AG09309 (cell line): ENCODE measurements at regions not wholly inside any gene's neighbourhood (a gene's known extent, or its start where the extent isn't known, plus 50 kb on each side); places are given as distances from the start of the nearest gene placed in this dataset.

Experiments used
- DNase-seq: peaks from one replicate; pipeline ENCODE4 v3.0.0-alpha.2; 2010; ENCODE audit warnings: low read depth
- H3K4me3 ChIP-seq: 2 replicates; pipeline ENCODE4 v1.5.1; 2011; ENCODE audit warnings: mild to moderate bottlenecking, low read depth, low read length, moderate library complexity; ENCODE audit not compliant: control insufficient read depth
- TF ChIP-seq, protein P1 (sequence below): IDR thresholded peaks from 2 replicates; pipeline ENCODE4 v1.5.1; 2011; ENCODE audit warnings: mild to moderate bottlenecking, low read depth, low read length, inconsistent platforms; ENCODE audit not compliant: insufficient read depth, control insufficient read depth; ENCODE audit errors: missing control alignments

DNA sequence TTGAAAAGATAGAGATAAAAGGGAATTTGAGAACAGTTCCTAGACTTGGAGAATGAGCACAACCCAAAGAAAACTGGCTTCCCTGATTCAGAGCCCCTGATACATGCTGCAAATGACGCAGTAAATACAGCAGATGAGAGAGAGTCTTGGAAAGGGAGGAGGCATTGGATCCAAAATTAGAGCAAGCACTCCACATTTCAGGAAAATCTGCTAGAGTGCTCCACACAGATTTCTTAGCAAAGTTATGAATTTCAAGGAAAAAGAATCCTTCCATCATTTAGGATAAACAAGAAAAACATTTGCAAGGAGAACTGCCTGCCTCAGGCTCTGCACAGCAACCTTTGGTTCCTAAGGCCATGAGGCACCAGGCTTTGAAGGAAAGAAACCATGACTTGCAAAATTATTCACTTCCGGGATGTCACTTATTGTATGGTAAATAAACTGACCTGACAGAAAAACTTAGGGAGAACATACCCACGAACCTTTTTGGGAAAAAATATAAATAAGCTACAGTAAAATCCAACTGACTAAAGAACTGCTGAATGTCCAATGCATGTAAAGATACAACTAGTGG, 89.8 kb upstream of the RTL6 start:
- TF ChIP-seq, protein P1, sequence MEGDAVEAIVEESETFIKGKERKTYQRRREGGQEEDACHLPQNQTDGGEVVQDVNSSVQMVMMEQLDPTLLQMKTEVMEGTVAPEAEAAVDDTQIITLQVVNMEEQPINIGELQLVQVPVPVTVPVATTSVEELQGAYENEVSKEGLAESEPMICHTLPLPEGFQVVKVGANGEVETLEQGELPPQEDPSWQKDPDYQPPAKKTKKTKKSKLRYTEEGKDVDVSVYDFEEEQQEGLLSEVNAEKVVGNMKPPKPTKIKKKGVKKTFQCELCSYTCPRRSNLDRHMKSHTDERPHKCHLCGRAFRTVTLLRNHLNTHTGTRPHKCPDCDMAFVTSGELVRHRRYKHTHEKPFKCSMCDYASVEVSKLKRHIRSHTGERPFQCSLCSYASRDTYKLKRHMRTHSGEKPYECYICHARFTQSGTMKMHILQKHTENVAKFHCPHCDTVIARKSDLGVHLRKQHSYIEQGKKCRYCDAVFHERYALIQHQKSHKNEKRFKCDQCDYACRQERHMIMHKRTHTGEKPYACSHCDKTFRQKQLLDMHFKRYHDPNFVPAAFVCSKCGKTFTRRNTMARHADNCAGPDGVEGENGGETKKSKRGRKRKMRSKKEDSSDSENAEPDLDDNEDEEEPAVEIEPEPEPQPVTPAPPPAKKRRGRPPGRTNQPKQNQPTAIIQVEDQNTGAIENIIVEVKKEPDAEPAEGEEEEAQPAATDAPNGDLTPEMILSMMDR: no peak
- no peak for DNase-seq

DNA sequence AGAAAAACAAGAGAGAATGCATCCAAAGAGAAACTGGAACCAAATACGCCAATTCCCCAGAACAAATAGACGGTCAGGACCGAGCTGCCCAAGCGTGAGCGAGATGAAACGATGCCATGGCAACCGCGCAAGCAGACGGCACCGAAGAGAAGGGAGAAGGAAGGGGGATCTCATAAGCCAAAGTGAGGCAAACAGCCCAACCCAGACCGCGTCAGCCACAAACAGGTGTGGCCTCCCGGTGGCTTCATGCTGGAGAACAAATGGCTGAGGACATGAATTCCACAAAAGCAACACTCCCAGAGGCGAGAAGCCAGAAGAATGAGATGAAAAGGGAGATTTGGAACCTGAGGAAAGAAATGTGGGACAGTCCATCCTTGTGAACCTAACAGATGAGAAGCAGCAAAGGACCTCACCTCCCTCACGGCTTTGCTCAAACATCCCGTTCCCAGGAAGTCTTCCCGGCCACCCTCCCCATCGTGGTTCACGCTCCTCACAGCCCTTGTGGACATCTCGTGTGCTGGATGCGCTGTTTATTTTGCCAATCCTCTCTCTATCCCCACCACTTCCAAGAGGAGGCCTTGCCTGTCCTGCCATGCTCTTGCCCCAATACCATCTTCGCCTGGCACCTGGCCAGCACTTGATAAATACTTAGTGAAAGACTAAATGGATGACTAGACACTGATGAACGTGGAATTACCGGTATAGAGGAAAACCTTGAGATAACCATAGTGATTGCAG, 89.1 kb upstream of the RTL6 start:
- TF ChIP-seq, protein P1: no peak
- H3K4me3 ChIP-seq: no peak overlapping the region
- no peak for DNase-seq

More for the DNA sequence above, 89.8 kb upstream of the RTL6 start:
- H3K4me3 ChIP-seq: no peak overlapping the region

DNA sequence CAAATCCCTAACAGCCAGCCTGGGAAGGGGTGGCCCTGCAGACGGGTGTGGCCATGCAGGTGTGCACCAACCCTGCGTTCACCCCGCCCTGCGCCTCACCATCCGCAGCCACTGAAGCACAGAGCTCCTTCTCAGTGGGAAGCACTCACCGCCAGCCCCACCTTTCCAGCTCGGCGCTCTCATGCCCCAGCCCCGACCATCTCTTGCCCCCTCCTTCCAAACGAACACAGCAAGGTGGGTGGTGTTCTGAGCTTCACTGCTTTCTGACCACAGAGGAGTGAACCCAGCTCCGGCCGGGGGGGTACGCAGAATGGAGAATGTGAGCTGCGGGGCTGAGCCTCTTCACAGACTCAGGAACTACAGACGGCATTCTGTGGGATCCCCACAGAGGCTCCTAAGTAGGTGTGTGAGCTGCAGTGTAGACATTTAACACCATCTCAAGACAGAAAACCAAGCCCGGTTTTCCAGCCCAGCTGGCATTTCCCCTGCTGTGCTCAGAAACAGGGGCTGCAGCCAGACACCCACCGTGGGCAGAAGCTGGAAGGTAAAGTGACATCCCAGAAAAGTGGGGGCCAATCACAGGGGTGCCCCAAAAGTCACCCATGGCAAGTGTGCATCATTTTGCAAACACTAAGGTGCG, 88.4 kb upstream of the RTL6 start:
- no peak for DNase-seq
- H3K4me3 ChIP-seq: no peak overlapping the region
- TF ChIP-seq, protein P1: no peak

DNA sequence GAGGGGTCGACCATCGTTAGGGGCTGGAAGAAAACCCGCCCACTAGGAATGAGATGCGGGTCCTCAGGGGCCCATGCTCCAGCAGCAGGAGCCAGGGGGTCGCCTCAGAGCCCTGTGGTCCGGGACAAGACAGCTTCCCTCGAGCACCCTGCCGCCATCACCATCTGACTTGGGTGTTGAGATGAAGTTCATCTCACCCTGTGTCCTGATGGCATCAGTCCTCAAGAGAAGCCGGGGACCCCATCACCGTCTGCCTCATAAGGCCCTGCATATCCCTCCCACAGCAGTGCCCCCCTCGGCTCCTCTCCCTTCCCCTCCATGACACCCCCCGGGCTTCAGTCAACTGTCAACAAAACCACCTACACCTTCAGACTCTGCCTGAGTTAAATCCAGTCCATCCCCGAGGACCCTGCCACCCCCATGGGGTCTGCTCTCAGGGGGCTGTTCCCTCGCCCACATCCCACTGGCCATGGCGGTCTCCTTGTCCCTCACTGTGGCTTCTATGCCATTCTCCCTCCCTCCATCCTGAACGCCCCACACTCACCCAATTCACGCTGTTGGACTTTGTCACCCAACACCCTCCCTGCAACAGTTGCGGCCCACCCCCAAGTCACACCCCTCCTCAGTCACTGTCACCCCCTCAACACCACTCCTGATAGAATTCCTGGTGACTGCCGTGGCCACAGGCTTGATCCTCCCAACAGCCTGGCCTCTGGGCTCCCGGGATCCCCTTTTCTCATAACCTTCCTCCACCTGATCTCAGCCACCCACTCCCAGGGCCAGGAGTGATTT, 87.7 kb upstream of the RTL6 start:
- no peak overlapping the region for H3K4me3 ChIP-seq
- DNase-seq: no peak
- TF ChIP-seq, protein P1: no peak

DNA sequence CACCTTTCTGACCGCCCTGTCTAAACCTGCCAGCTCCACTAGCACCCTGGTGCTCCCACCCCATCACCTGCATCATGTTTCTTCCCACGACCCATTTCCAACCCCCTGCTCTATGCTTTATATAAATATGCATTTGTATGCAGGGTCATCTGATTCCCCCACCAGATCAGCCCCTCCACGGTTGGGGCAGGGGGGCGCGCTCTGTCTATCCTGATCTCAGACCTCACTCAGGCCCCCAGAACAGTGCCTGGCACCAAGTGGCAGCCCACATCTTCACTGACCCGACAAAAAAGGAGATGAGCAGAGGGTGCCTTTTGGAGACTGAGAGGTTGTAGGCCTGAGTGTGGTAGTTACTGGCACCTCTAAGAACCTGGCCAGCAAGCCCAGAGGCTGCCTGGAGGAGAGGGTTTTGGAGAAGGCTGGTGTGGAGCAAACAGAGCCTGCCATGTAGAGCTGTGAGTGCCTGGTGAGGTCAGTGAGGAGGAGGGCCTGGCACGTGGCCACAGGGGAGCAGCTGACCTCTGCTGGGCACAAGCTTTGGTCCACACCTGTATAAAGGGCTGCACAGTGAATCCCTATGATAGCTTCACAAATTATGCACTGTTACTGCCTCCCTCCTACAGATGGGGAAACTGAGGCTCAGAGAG, 86.3 kb upstream of the RTL6 start:
- TF ChIP-seq, protein P1: no peak
- no peak for DNase-seq
- H3K4me3 ChIP-seq: no peak overlapping the region

DNA sequence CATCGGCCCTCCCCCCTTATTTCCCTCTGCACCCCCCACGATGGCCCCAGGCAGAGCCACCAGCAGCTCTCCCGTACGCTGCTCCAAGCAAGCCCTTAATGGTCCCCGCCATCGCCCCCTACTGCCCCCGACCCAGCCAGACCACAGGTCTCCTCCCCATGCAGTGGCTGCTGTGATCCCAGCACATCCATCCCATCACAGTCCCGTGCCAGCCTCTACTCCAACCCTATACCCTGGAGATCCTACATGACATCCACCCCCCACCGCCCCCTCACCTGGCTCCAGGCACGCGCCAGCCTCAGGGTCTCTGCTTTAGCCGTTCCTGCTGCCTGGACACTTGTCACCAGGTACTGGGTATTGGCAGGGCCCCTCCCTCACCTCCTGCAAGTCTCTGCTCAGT, 85.8 kb upstream of the RTL6 start:
- no peak for DNase-seq
- H3K4me3 ChIP-seq: no peak overlapping the region
- TF ChIP-seq, protein P1: no peak
